Embryonic facial prominence (tissue), 1 donor: ENCODE measurements at regions not wholly inside any gene's neighbourhood (a gene's known extent, or its start where the extent isn't known, plus 50 kb on each side); places are given as distances from the start of the nearest gene placed in this dataset.
A peak's percentile ranks its signal among the peaks of the same experiment; 100 is the strongest.

Source experiments
- DNase-seq: peaks from one replicate; pipeline ENCODE4 v3.0.0-alpha.2; 2016; ENCODE audit errors: extremely low spot score

- DNase-seq = no peak
These were observed 217.5 kb downstream of the GLI2 start for GRCh38 chr2:120953066-120953756.

GRCh38 chr2:120953843-120954584 is 218.3 kb downstream of the GLI2 start:
- DNase-seq = no peak

- DNase-seq = no peak
These were observed 219.3 kb downstream of the GLI2 start for GRCh38 chr2:120954939-120955338.

GRCh38 chr2:120955427-120955826 is 219.8 kb downstream of the GLI2 start:
- DNase-seq = no peak

GRCh38 chr2:120956486-120957156 is 221.0 kb downstream of the GLI2 start:
- no peak for DNase-seq

GRCh38 chr2:120957905-120958304 is 222.2 kb downstream of the GLI2 start:
- no peak for DNase-seq

- DNase-seq = no peak
These were observed 223.1 kb downstream of the GLI2 start for GRCh38 chr2:120958623-120959366.

GRCh38 chr2:120959426-120959825 is 223.8 kb downstream of the GLI2 start:
- DNase-seq = peak; percentile 16

GRCh38 chr2:120960770-120961366 is 225.2 kb downstream of the GLI2 start:
- no peak for DNase-seq

- DNase-seq = no peak
These were observed 225.7 kb downstream of the GLI2 start for GRCh38 chr2:120961396-120961795.

GRCh38 chr2:120963997-120964705 is 228.5 kb downstream of the GLI2 start:
- no peak for DNase-seq

GRCh38 chr2:120964819-120965218 is 229.2 kb downstream of the GLI2 start:
- DNase-seq = no peak

- no peak for DNase-seq
These were observed 231.0 kb downstream of the GLI2 start for GRCh38 chr2:120966510-120967254.

- DNase-seq = no peak
These were observed 232.8 kb downstream of the GLI2 start for GRCh38 chr2:120968307-120969015.

- DNase-seq = no peak
These were observed 234.1 kb downstream of the GLI2 start for GRCh38 chr2:120969613-120970355.

GRCh38 chr2:120971866-120972265 is 236.2 kb downstream of the GLI2 start:
- no peak for DNase-seq

GRCh38 chr2:120972286-120972685 is 236.6 kb downstream of the GLI2 start:
- no peak for DNase-seq

- no peak for DNase-seq
These were observed 237.5 kb downstream of the GLI2 start for GRCh38 chr2:120973196-120973595.

- DNase-seq = no peak
These were observed 239.3 kb downstream of the GLI2 start for GRCh38 chr2:120974950-120975349.
